ENCODE measurements at regions not wholly inside any gene's neighbourhood (a gene's known extent, or its start where the extent isn't known, plus 50 kb on each side); places are given as distances from the start of the nearest gene placed in this dataset.

DNA sequence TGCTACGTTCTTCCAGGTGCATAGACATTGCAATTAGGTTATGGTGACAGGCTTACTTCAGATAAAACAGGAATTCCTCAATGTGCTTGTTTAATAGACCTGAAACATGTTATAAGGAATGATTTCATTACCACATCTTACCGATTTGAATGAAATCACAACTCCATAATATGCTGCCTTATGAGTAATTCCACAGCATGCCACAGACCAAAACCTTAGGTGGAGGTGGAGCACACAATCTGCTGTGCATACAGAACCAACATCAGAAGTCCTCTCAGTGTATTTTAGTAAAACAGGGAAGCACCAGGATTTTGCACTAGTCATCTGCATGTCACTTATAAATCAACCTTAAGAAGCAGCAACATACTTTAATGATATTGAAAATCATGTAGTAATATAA is 148.9 kb upstream of the TSHZ2 start:
- TF ChIP-seq, protein P1, sequence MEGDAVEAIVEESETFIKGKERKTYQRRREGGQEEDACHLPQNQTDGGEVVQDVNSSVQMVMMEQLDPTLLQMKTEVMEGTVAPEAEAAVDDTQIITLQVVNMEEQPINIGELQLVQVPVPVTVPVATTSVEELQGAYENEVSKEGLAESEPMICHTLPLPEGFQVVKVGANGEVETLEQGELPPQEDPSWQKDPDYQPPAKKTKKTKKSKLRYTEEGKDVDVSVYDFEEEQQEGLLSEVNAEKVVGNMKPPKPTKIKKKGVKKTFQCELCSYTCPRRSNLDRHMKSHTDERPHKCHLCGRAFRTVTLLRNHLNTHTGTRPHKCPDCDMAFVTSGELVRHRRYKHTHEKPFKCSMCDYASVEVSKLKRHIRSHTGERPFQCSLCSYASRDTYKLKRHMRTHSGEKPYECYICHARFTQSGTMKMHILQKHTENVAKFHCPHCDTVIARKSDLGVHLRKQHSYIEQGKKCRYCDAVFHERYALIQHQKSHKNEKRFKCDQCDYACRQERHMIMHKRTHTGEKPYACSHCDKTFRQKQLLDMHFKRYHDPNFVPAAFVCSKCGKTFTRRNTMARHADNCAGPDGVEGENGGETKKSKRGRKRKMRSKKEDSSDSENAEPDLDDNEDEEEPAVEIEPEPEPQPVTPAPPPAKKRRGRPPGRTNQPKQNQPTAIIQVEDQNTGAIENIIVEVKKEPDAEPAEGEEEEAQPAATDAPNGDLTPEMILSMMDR (IDR thresholded peaks at IDR 0.05; ENCODE audit: control extremely low read depth in 1 of 3, insufficient read depth in 1 of 3, low read depth in 1 of 3, low read length in 3 of 3): no peak
- TF ChIP-seq SAP30 (IDR thresholded peaks at IDR 0.05; ENCODE audit: insufficient read depth, insufficient replicate concordance, low read length) (no peak), SIN3A (conservative IDR thresholded peaks at IDR 0.05 in 1 of 2, IDR thresholded peaks at IDR 0.05 in 1 of 2; ENCODE audit: low read depth in 1 of 2, low read length in 2 of 2) (no peak), POLR2AphosphoS5 (IDR thresholded peaks at IDR 0.05; ENCODE audit: low read depth, low read length) (no peak), EZH2 (IDR thresholded peaks at IDR 0.05; ENCODE audit: low read depth, low read length, severe bottlenecking) (no peak), CREB1 (IDR thresholded peaks at IDR 0.05) (no peak)
- TF ChIP-seq, protein P2, sequence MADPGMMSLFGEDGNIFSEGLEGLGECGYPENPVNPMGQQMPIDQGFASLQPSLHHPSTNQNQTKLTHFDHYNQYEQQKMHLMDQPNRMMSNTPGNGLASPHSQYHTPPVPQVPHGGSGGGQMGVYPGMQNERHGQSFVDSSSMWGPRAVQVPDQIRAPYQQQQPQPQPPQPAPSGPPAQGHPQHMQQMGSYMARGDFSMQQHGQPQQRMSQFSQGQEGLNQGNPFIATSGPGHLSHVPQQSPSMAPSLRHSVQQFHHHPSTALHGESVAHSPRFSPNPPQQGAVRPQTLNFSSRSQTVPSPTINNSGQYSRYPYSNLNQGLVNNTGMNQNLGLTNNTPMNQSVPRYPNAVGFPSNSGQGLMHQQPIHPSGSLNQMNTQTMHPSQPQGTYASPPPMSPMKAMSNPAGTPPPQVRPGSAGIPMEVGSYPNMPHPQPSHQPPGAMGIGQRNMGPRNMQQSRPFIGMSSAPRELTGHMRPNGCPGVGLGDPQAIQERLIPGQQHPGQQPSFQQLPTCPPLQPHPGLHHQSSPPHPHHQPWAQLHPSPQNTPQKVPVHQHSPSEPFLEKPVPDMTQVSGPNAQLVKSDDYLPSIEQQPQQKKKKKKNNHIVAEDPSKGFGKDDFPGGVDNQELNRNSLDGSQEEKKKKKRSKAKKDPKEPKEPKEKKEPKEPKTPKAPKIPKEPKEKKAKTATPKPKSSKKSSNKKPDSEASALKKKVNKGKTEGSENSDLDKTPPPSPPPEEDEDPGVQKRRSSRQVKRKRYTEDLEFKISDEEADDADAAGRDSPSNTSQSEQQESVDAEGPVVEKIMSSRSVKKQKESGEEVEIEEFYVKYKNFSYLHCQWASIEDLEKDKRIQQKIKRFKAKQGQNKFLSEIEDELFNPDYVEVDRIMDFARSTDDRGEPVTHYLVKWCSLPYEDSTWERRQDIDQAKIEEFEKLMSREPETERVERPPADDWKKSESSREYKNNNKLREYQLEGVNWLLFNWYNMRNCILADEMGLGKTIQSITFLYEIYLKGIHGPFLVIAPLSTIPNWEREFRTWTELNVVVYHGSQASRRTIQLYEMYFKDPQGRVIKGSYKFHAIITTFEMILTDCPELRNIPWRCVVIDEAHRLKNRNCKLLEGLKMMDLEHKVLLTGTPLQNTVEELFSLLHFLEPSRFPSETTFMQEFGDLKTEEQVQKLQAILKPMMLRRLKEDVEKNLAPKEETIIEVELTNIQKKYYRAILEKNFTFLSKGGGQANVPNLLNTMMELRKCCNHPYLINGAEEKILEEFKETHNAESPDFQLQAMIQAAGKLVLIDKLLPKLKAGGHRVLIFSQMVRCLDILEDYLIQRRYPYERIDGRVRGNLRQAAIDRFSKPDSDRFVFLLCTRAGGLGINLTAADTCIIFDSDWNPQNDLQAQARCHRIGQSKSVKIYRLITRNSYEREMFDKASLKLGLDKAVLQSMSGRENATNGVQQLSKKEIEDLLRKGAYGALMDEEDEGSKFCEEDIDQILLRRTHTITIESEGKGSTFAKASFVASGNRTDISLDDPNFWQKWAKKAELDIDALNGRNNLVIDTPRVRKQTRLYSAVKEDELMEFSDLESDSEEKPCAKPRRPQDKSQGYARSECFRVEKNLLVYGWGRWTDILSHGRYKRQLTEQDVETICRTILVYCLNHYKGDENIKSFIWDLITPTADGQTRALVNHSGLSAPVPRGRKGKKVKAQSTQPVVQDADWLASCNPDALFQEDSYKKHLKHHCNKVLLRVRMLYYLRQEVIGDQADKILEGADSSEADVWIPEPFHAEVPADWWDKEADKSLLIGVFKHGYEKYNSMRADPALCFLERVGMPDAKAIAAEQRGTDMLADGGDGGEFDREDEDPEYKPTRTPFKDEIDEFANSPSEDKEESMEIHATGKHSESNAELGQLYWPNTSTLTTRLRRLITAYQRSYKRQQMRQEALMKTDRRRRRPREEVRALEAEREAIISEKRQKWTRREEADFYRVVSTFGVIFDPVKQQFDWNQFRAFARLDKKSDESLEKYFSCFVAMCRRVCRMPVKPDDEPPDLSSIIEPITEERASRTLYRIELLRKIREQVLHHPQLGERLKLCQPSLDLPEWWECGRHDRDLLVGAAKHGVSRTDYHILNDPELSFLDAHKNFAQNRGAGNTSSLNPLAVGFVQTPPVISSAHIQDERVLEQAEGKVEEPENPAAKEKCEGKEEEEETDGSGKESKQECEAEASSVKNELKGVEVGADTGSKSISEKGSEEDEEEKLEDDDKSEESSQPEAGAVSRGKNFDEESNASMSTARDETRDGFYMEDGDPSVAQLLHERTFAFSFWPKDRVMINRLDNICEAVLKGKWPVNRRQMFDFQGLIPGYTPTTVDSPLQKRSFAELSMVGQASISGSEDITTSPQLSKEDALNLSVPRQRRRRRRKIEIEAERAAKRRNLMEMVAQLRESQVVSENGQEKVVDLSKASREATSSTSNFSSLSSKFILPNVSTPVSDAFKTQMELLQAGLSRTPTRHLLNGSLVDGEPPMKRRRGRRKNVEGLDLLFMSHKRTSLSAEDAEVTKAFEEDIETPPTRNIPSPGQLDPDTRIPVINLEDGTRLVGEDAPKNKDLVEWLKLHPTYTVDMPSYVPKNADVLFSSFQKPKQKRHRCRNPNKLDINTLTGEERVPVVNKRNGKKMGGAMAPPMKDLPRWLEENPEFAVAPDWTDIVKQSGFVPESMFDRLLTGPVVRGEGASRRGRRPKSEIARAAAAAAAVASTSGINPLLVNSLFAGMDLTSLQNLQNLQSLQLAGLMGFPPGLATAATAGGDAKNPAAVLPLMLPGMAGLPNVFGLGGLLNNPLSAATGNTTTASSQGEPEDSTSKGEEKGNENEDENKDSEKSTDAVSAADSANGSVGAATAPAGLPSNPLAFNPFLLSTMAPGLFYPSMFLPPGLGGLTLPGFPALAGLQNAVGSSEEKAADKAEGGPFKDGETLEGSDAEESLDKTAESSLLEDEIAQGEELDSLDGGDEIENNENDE (IDR thresholded peaks at IDR 0.05; ENCODE audit: insufficient replicate concordance, low read length): no peak
- TF ChIP-seq, protein P3, sequence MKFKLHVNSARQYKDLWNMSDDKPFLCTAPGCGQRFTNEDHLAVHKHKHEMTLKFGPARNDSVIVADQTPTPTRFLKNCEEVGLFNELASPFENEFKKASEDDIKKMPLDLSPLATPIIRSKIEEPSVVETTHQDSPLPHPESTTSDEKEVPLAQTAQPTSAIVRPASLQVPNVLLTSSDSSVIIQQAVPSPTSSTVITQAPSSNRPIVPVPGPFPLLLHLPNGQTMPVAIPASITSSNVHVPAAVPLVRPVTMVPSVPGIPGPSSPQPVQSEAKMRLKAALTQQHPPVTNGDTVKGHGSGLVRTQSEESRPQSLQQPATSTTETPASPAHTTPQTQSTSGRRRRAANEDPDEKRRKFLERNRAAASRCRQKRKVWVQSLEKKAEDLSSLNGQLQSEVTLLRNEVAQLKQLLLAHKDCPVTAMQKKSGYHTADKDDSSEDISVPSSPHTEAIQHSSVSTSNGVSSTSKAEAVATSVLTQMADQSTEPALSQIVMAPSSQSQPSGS (IDR thresholded peaks at IDR 0.05; ENCODE audit: low read length): no peak
- TF ChIP-seq, protein P4, sequence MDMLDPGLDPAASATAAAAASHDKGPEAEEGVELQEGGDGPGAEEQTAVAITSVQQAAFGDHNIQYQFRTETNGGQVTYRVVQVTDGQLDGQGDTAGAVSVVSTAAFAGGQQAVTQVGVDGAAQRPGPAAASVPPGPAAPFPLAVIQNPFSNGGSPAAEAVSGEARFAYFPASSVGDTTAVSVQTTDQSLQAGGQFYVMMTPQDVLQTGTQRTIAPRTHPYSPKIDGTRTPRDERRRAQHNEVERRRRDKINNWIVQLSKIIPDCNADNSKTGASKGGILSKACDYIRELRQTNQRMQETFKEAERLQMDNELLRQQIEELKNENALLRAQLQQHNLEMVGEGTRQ (IDR thresholded peaks at IDR 0.05; ENCODE audit: low read length): no peak

Data from H1 (cell line).